K562 (cell line): ENCODE measurements at regions not wholly inside any gene's neighbourhood (a gene's known extent, or its start where the extent isn't known, plus 50 kb on each side); places are given as distances from the start of the nearest gene placed in this dataset.
A peak's percentile ranks its signal among the peaks of the same experiment; 100 is the strongest.

Experiments
- HNRNPUL1 ChIP-seq: fragments of 200-400 bp; formaldehyde crosslinking; IDR thresholded peaks from 2 replicates; pipeline ENCODE4 v1.6.1; 2017; ENCODE audit warnings: low read length
- ILF3 ChIP-seq: fragments of 450-650 bp; IDR thresholded peaks from 2 replicates; pipeline ENCODE4 v1.6.1; 2018; ENCODE audit warnings: antibody characterized with exemption, mild to moderate bottlenecking, moderate library complexity, borderline replicate concordance
- MTA1 ChIP-seq: fragments of 450-650 bp; IDR thresholded peaks from 2 replicates; pipeline ENCODE4 v1.6.1; 2017; ENCODE audit warnings: borderline replicate concordance
- MTA3 ChIP-seq: fragments of 450-650 bp; formaldehyde crosslinking; IDR thresholded peaks from 2 replicates; pipeline ENCODE4 v1.6.1; 2017; ENCODE audit warnings: mild to moderate bottlenecking, borderline replicate concordance
- NBN ChIP-seq: fragments of 450-650 bp; IDR thresholded peaks from 2 replicates; pipeline ENCODE4 v1.6.1; 2016; ENCODE audit warnings: low read depth, mild to moderate bottlenecking
- RBM34 ChIP-seq: fragments of 200-400 bp; formaldehyde crosslinking; IDR thresholded peaks from 2 replicates; pipeline ENCODE4 v1.6.1; 2018; ENCODE audit warnings: low read length, borderline replicate concordance; ENCODE audit not compliant: insufficient read depth
- SREBF2 ChIP-seq: sonication (generic); formaldehyde crosslinking; IDR thresholded peaks from 2 replicates; pipeline ENCODE4 v1.4.0; 2020; ENCODE audit warnings: mild to moderate bottlenecking, missing genetic modification reagents
- ZC3H4 ChIP-seq: sonication (generic); formaldehyde crosslinking; IDR thresholded peaks from 2 replicates; pipeline ENCODE4 v1.9.0; 2021; ENCODE audit warnings: missing genetic modification reagents, borderline replicate concordance
- ZNF311 ChIP-seq: fragments of 250-450 bp; sonication (Bioruptor Pico); IDR thresholded peaks from 2 replicates; pipeline ENCODE4 v1.4.0; 2020; ENCODE audit warnings: mild to moderate bottlenecking, moderate library complexity
- TF ChIP-seq, protein P1 (sequence below): fragments of 450-650 bp; IDR thresholded peaks from 2 replicates; pipeline ENCODE4 v1.6.1; 2018; ENCODE audit not compliant: partially characterized antibody
- TF ChIP-seq, protein P2 (sequence below), 2 experiments: IDR thresholded peaks; 2 replicates each; pipeline ENCODE4 v1.6.1; 2011; ENCODE audit warnings: borderline replicate concordance in 1 of 2, control low read depth in 1 of 2, low read depth in 1 of 2, low read length in 1 of 2, mild to moderate bottlenecking in 1 of 2, mixed read lengths in 1 of 2, moderate library complexity in 1 of 2; ENCODE audit not compliant: insufficient read depth in 1 of 2, insufficient read length in 1 of 2, poor library complexity in 1 of 2, severe bottlenecking in 1 of 2; ENCODE audit errors: extremely low read depth in 1 of 2
- TF ChIP-seq, protein P3 (sequence below): fragments of 450-650 bp; IDR thresholded peaks from 2 replicates; pipeline ENCODE4 v1.6.1; 2018; ENCODE audit warnings: mild to moderate bottlenecking, low read depth; ENCODE audit not compliant: partially characterized antibody
- TF ChIP-seq, protein P4 (sequence below): fragments of 450-650 bp; IDR thresholded peaks from 2 replicates; pipeline ENCODE4 v1.6.1; 2017; ENCODE audit warnings: mild to moderate bottlenecking, moderate library complexity
- TF ChIP-seq, protein P5 (sequence below): fragments of 450-650 bp; IDR thresholded peaks from 2 replicates; pipeline ENCODE4 v1.7.0; 2016; ENCODE audit warnings: borderline replicate concordance
- TF ChIP-seq, protein P6 (sequence below), 2 experiments: fragments of 450-650 bp in 1 of 2; sonication (generic) in 1 of 2; formaldehyde crosslinking in 1 of 2; IDR thresholded peaks in 1 of 2; conservative IDR thresholded peaks in 1 of 2; 2 replicates each; pipeline versions ENCODE4 v1.6.1 to v1.8.1; 2016 to 2023; ENCODE audit warnings: mild to moderate bottlenecking in 2 of 2, moderate library complexity in 2 of 2, inconsistent platforms in 1 of 2, missing genetic modification reagents in 1 of 2

DNA sequence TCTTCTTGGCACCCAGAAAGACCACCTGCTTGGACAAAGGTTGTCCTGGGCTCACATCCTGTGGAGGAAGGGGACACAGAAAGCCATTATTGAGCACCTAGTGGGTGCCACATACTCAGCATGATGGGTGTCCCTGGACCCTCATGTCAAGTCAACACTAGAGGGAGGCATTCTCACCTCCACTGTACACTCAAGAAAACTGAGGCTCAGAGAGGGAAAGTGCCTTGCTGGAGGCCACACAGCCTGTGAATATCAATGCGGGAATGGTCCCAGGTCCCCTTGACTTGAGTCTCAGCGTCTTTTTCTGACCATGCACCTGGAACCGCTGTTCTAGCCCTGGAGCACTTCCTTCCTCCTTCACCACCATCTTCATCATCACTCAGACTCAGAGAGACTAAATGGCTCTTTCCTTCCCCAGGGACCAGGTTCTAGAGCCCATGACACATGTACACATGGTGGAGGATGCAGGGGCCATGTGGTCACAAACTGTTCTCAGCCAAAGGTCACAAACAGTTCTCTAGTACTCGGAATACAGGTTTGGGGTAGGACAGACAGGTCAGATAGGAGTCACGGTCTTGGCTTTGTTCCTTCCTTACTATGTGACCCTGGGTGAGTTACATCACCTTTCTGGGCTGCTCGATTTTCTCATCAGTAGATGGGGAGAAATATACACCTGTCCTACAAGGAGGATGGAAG lies 89.2 kb upstream of the WNT4 start (continued):
- TF ChIP-seq, protein P1, sequence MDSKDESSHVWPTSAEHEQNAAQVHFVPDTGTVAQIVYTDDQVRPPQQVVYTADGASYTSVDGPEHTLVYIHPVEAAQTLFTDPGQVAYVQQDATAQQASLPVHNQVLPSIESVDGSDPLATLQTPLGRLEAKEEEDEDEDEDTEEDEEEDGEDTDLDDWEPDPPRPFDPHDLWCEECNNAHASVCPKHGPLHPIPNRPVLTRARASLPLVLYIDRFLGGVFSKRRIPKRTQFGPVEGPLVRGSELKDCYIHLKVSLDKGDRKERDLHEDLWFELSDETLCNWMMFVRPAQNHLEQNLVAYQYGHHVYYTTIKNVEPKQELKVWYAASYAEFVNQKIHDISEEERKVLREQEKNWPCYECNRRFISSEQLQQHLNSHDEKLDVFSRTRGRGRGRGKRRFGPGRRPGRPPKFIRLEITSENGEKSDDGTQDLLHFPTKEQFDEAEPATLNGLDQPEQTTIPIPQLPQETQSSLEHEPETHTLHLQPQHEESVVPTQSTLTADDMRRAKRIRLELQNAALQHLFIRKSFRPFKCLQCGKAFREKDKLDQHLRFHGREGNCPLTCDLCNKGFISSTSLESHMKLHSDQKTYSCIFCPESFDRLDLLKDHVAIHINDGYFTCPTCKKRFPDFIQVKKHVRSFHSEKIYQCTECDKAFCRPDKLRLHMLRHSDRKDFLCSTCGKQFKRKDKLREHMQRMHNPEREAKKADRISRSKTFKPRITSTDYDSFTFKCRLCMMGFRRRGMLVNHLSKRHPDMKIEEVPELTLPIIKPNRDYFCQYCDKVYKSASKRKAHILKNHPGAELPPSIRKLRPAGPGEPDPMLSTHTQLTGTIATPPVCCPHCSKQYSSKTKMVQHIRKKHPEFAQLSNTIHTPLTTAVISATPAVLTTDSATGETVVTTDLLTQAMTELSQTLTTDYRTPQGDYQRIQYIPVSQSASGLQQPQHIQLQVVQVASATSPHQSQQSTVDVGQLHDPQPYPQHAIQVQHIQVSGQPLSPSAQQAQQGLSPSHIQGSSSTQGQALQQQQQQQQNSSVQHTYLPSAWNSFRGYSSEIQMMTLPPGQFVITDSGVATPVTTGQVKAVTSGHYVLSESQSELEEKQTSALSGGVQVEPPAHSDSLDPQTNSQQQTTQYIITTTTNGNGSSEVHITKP = no peak
- TF ChIP-seq, protein P2, sequence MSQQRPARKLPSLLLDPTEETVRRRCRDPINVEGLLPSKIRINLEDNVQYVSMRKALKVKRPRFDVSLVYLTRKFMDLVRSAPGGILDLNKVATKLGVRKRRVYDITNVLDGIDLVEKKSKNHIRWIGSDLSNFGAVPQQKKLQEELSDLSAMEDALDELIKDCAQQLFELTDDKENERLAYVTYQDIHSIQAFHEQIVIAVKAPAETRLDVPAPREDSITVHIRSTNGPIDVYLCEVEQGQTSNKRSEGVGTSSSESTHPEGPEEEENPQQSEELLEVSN (IDR thresholded peaks at IDR 0.05; ENCODE audit: borderline replicate concordance in 1 of 2, extremely low read depth in 1 of 2, insufficient read depth in 1 of 2, insufficient read length in 1 of 2, low read depth in 1 of 2, low read length in 1 of 2, poor library complexity in 1 of 2, severe bottlenecking in 1 of 2) = no peak
- TF ChIP-seq, protein P3, sequence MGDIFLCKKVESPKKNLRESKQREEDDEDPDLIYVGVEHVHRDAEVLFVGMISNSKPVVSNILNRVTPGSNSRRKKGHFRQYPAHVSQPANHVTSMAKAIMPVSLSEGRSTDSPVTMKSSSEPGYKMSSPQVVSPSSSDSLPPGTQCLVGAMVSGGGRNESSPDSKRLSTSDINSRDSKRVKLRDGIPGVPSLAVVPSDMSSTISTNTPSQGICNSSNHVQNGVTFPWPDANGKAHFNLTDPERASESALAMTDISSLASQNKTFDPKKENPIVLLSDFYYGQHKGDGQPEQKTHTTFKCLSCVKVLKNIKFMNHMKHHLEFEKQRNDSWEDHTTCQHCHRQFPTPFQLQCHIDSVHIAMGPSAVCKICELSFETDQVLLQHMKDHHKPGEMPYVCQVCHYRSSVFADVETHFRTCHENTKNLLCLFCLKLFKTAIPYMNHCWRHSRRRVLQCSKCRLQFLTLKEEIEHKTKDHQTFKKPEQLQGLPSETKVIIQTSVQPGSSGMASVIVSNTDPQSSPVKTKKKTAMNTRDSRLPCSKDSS = no peak
- TF ChIP-seq ZC3H4 (CRISPR knock-in tag) (no peak), MTA1 (no peak), SREBF2 (CRISPR knock-in tag) (no peak), NBN (no peak), ZNF311 (CRISPR knock-in tag) (no peak), MTA3 (no peak), HNRNPUL1 (no peak), RBM34 (no peak), ILF3 (no peak)
- TF ChIP-seq, protein P4, sequence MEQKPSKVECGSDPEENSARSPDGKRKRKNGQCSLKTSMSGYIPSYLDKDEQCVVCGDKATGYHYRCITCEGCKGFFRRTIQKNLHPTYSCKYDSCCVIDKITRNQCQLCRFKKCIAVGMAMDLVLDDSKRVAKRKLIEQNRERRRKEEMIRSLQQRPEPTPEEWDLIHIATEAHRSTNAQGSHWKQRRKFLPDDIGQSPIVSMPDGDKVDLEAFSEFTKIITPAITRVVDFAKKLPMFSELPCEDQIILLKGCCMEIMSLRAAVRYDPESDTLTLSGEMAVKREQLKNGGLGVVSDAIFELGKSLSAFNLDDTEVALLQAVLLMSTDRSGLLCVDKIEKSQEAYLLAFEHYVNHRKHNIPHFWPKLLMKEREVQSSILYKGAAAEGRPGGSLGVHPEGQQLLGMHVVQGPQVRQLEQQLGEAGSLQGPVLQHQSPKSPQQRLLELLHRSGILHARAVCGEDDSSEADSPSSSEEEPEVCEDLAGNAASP = no peak
- TF ChIP-seq, protein P5, sequence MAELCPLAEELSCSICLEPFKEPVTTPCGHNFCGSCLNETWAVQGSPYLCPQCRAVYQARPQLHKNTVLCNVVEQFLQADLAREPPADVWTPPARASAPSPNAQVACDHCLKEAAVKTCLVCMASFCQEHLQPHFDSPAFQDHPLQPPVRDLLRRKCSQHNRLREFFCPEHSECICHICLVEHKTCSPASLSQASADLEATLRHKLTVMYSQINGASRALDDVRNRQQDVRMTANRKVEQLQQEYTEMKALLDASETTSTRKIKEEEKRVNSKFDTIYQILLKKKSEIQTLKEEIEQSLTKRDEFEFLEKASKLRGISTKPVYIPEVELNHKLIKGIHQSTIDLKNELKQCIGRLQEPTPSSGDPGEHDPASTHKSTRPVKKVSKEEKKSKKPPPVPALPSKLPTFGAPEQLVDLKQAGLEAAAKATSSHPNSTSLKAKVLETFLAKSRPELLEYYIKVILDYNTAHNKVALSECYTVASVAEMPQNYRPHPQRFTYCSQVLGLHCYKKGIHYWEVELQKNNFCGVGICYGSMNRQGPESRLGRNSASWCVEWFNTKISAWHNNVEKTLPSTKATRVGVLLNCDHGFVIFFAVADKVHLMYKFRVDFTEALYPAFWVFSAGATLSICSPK = no peak
- TF ChIP-seq, protein P6, sequence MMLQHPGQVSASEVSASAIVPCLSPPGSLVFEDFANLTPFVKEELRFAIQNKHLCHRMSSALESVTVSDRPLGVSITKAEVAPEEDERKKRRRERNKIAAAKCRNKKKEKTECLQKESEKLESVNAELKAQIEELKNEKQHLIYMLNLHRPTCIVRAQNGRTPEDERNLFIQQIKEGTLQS (IDR thresholded peaks at IDR 0.05) = 0 out of 2 replicates have a peak, but pooled peaks have one; percentile 21
- TF ChIP-seq, protein P6 (CRISPR knock-in tag; conservative IDR thresholded peaks at IDR 0.05) = no peak
